Cardiac fibroblast (primary cell): ENCODE measurements at regions not wholly inside any gene's neighbourhood (a gene's known extent, or its start where the extent isn't known, plus 50 kb on each side); places are given as distances from the start of the nearest gene placed in this dataset.
A peak's percentile ranks its signal among the peaks of the same experiment; 100 is the strongest.
"Not testable (repeated sequence)": the region's sequence is repeated elsewhere in the genome, so short reads cannot be mapped to it uniquely, and the experiment has no call there.

Experiments
- DNase-seq, 2 donors: peaks; one replicate each; pipeline versions ENCODE4 v3.0.0 to v3.0.0-alpha.2; 2010; ENCODE audit warnings: low read depth in 2 of 2
- H3K4me3 ChIP-seq, 2 donors: replicated peaks in 1 of 2; 1 replicate in 1 of 2; 2 replicates in 1 of 2; pipeline ENCODE4 v1.5.1; 2011; ENCODE audit warnings: low read depth in 2 of 2, low read length in 2 of 2, mild to moderate bottlenecking in 2 of 2, moderate library complexity in 1 of 2
- CTCF ChIP-seq: IDR thresholded peaks from one replicate; pipeline ENCODE4 v1.5.1; 2011; ENCODE audit warnings: low read depth, mild to moderate bottlenecking, low read length, inconsistent platforms

GRCh38 chr5:108696951-108697715, 50.6 kb upstream of the FER start:
- DNase-seq, result no peak
- no peak for TF ChIP-seq CTCF
- H3K4me3 ChIP-seq, result no peak overlapping the region

- no peak for DNase-seq
- TF ChIP-seq CTCF, result no peak
- H3K4me3 ChIP-seq, result no peak overlapping the region
Measured at GRCh38 chr5:108696407-108696806, 51.3 kb upstream of the FER start.

DNA sequence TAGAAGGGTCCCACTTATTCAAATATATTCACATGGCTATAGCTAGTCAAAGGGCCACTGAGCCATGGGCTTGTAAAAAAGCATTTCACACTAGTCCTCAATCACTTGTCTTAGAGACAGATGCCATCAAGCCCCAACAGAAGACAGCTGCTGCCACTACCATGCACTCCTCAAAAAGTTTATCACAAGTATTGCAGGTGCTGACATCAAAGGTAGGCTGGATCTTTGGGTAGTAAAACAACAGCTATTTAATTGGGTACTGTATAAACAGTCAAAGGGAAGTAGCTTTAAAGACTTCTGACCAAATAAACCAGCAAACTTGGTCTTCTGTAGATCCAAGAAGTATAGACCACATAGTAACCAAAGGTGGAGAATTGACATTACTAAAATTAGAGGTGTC, 59.2 kb upstream of the FER start:
- no peak for TF ChIP-seq CTCF
- DNase-seq, result no peak
- no peak overlapping the region for H3K4me3 ChIP-seq

DNA sequence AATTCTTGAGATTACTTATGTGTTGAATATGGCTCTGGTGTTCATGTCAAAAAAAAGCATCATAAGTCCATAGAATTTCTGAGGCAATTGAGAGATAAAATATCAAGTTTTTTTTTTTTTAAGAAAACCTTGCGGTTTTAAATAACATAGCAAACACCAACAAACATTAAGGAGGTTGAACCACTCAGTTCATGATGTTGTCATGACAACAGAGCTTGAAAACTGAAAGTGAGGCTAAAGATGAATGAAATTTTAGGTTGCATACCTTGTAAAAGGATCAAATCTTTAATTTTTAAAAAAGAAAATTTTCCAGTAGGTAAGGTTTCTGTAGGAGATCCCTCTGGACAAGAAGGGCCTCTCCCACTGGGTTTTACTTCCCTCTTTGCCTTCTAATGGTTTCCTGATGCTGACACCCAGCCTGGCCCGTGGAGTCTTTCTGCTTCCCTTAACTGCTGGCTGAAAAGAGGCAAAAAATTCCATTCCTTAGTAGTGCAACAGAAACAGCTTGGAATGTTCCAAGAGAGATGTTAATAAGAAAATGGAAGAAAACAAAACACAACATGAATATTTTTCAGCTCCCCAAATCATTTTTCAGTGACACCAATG, 60.0 kb upstream of the FER start:
- DNase-seq, result peak; percentile 6 to 43

GRCh38 chr5:108686676-108687075, 61.0 kb upstream of the FER start:
- TF ChIP-seq CTCF, result no peak
- no peak for DNase-seq
- no peak overlapping the region for H3K4me3 ChIP-seq

More for the DNA sequence above, 60.0 kb upstream of the FER start:
- no peak overlapping the region for H3K4me3 ChIP-seq
- no peak for TF ChIP-seq CTCF

DNA sequence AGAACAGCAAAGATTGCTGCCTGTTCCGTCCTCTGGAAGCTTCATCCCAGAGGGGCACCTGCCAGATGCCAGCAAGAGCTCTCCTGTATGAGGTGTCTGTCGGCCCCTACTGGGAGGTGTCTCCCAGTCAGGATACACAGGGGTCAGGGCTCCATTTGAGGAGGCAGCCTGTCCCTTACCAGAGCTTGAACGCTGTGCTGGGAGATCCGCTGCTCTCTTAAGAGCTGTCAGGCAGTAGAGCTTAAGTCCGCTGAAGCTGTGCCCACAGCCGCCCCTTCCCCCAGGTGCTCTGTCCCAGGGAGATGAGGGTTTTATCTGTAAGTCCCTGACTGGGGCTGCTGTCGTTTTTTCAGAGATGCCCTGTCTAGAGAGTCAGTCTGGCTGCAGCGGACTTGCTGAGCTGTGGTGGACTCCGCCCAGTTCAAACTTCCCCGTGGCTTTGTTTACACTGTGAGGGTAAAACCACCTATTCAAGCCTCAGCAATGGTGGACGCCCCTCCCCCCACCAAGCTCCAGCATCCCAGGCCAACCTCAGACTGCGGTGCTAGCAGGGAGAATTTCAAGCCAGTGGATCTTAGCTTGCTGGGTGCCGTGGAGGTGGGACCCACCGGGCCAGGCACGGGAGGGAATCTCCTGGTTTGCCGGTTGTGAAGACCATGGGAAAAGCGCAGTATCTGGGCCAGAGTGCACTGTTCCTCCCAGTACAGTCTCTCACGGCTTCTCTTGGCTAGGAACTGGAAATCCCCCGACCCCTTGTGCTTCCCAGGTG, 62.1 kb upstream of the FER start:
- H3K4me3 ChIP-seq, DNase-seq: not testable (repeated sequence)
